ENCODE measurements at regions not wholly inside any gene's neighbourhood (a gene's known extent, or its start where the extent isn't known, plus 50 kb on each side); places are given as distances from the start of the nearest gene placed in this dataset.
"Not testable (repeated sequence)": the region's sequence is repeated elsewhere in the genome, so short reads cannot be mapped to it uniquely, and the experiment has no call there.

DNA sequence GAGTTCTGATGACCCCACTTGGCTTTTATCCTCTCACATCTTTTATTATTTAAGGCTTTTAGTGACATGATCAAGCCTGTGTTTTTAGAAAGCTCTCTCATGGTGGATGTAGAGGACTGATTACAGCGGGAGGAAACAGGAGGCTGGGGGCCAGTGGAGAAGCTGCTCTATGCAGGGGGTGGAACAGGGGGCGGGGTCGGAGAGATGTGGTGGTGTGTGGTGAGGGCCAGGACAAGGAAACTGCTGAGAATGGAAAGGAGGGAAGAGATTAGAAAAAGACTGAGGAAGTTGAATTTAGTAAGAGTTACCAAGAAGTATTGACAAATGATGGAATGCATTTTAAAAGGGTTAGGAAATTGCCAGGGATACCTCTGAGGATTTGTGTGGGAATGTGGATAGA lies 292.2 kb downstream of the ZIC3 start:
- Histone ChIP-seq H3K27me3 (no peaks in the 10 kb centered on the region), H3K36me3 (no peaks in the 10 kb centered on the region), H3K4me3 (no peak overlapping the region), H3K9me3 (no peaks in the 10 kb centered on the region), H3K27ac (no peak overlapping the region), H3K4me1 (no peaks in the 10 kb centered on the region)
- no peak for TF ChIP-seq EP300 (IDR thresholded peaks at IDR 0.05)
- TF ChIP-seq, protein P1, sequence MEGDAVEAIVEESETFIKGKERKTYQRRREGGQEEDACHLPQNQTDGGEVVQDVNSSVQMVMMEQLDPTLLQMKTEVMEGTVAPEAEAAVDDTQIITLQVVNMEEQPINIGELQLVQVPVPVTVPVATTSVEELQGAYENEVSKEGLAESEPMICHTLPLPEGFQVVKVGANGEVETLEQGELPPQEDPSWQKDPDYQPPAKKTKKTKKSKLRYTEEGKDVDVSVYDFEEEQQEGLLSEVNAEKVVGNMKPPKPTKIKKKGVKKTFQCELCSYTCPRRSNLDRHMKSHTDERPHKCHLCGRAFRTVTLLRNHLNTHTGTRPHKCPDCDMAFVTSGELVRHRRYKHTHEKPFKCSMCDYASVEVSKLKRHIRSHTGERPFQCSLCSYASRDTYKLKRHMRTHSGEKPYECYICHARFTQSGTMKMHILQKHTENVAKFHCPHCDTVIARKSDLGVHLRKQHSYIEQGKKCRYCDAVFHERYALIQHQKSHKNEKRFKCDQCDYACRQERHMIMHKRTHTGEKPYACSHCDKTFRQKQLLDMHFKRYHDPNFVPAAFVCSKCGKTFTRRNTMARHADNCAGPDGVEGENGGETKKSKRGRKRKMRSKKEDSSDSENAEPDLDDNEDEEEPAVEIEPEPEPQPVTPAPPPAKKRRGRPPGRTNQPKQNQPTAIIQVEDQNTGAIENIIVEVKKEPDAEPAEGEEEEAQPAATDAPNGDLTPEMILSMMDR (IDR thresholded peaks at IDR 0.05), result no peak
- no peak for TF ChIP-seq POLR2AphosphoS5 (IDR thresholded peaks at IDR 0.05)
- TF ChIP-seq POLR2A (IDR thresholded peaks at IDR 0.05), result no peak
- ATAC-seq (ENCODE audit: low FRiP score in 2 of 2) (no peak), DNase-seq (no peak)
- WGBS, 2 donors, result 43 to 51% methylated on average over 3 of the region's 3 CpGs

DNA sequence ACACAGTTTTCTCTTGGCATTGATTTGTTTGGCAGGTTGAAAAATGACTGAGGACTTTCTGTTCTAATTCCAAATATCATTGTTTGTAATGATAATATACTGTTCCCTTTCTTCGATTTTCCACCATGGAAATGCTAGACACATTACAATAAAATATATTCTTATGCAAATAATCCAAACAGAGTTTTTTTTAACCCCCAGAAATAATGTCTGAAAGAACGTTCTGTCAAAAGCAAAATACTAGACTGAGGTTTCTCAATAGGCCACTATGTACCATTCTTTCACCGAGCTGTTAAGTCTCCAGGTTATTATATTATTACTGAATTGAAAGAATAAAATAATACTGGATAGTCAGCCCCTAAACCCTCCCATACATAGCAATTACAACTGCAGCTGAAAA lies 312.5 kb downstream of the ZIC3 start:
- TF ChIP-seq POLR2A (IDR thresholded peaks at IDR 0.05) (no peak), EP300 (IDR thresholded peaks at IDR 0.05) (no peak), POLR2AphosphoS5 (IDR thresholded peaks at IDR 0.05) (no peak)
- TF ChIP-seq, protein P1 (IDR thresholded peaks at IDR 0.05), result no peak
- WGBS, 2 donors, result 72 to 87% methylated on average over 3 of the region's 3 CpGs
- DNase-seq (no peak), ATAC-seq (ENCODE audit: low FRiP score in 2 of 2) (no peak)
- H3K9me3 ChIP-seq, result no peaks in the 10 kb centered on the region
- no peaks in the 10 kb centered on the region for H3K27me3 ChIP-seq
- H3K36me3 ChIP-seq, result no peaks in the 10 kb centered on the region
- H3K4me3 ChIP-seq, result no peak overlapping the region
- no peaks in the 10 kb centered on the region for H3K4me1 ChIP-seq
- H3K27ac ChIP-seq, result no peak overlapping the region

DNA sequence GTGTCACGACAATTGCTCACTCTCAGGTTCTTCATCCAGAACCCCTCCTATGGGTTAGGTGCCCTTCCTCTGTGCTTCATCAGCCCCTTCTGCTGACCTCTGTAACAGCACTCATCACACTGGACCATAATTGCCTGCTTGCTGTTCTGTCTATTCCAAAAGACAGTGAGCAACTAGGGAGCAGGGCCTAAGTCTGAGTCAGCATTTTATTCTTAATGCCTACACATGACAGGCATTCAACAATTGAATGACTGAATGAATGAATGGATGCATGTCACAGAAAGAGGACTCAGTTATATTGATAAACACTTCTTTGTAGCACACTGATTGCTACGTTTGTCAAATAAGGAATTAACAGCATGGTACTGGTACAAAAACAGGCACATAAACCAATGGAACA lies 317.0 kb downstream of the ZIC3 start:
- Histone ChIP-seq H3K27ac (no peak overlapping the region), H3K4me3 (no peak overlapping the region), H3K36me3 (no peaks in the 10 kb centered on the region), H3K4me1 (no peaks in the 10 kb centered on the region), H3K9me3 (no peaks in the 10 kb centered on the region), H3K27me3 (no peaks in the 10 kb centered on the region)
- no peak for DNase-seq
- 73 to 76% methylated on average over 2 of the region's 2 CpGs for WGBS, 2 donors
- no peak for ATAC-seq (ENCODE audit: low FRiP score in 2 of 2)
- TF ChIP-seq POLR2A (IDR thresholded peaks at IDR 0.05) (no peak), EP300 (IDR thresholded peaks at IDR 0.05) (no peak), POLR2AphosphoS5 (IDR thresholded peaks at IDR 0.05) (no peak)
- TF ChIP-seq, protein P1 (IDR thresholded peaks at IDR 0.05), result no peak

DNA sequence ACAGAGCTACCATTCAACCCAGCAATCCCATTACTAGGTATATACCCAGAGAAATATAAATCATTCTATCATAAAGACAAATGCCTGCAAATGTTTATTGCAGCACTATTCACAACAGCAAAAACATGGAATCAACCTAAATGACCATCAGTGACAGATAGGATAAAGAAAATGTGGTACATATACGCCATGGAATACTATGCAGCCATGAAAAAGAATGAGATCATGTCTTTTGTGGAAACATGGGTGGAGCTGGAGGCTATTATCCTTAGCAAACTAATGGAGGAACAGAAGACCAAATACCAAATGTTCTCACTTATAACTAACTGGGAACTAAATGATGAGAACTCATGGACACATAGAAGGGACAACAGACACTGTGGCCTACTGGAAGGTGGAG lies 318.9 kb downstream of the ZIC3 start:
- not testable (repeated sequence) for H3K4me1 ChIP-seq; H3K9me3 ChIP-seq; H3K4me3 ChIP-seq; ATAC-seq (ENCODE audit: low FRiP score in 2 of 2); H3K27me3 ChIP-seq; DNase-seq; H3K36me3 ChIP-seq; H3K27ac ChIP-seq
- 63 to 93% methylated on average over 1 of the region's 1 CpG for WGBS, 2 donors

DNA sequence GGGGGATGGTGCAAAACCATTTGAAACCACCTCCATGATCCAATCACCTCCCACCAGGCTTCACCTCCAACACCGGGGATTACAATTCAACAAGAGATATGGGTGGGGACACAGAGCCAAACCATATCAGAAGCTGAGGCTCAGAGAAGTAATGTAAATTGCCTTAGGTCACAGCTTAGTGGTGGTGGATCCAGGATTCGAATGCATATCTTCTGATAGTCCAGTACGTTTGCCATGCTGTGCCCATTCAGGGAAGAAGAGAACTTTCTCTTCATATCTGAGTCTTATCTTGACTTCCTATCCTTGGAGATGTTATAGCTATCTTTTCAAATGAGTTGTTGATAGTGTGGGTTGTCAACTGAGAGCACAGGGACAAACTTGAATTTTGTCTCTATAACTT lies 325.5 kb downstream of the ZIC3 start:
- ATAC-seq (ENCODE audit: low FRiP score in 2 of 2) (no peak), DNase-seq (no peak)
- Histone ChIP-seq H3K4me3 (no peak overlapping the region), H3K27ac (no peak overlapping the region), H3K4me1 (no peaks in the 10 kb centered on the region), H3K9me3 (no peaks in the 10 kb centered on the region), H3K36me3 (no peaks in the 10 kb centered on the region), H3K27me3 (no peaks in the 10 kb centered on the region)
- TF ChIP-seq EP300 (IDR thresholded peaks at IDR 0.05) (no peak), POLR2AphosphoS5 (IDR thresholded peaks at IDR 0.05) (no peak), POLR2A (IDR thresholded peaks at IDR 0.05) (no peak)
- TF ChIP-seq, protein P1 (IDR thresholded peaks at IDR 0.05), result no peak
- WGBS, 2 donors, result 79 to 93% methylated on average over 3 of the region's 3 CpGs
